ENCODE measurements at regions not wholly inside any gene's neighbourhood (a gene's known extent, or its start where the extent isn't known, plus 50 kb on each side); places are given as distances from the start of the nearest gene placed in this dataset.

DNA sequence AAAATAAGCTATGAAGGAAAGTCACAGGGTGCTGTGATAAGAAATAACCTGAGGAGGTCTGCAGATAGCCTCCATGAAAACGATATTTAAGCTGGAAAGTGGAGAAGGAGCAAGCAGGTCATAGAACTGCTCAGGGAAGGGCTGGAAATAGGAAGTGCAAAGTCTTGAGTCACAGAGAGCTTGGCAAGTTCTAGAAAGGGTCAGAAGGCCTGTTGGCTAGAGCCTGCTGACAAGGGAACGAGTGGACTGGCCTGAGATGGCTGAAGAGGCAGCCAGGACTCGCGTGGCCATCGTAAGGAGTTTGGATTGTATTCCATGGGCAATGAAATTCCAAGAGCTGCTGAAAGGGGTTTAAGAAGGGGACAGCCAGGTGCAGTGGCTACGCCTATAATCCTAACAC lies 64.7 kb upstream of the IL12A start:
- no peak for DNase-seq

DNA sequence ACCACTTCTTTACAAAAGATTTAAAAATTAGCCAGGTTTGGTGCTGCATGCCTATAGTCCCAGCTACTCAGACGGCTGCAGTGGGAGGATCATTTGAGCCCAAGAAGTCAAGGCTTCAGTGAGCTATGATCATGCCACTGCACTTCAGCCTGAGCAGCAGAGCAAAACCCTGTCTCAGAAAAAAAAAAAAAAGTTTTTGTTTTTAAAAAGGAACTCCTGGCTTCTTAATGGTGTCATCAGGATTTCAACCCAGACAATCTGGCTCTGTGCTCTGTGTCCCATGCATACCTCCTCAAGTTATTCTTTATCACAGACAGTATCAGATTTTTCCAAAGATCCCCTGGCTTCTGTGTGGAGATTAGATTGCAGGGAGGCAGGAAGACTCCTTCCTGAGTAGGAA lies 64.2 kb upstream of the IL12A start:
- no peak for DNase-seq

DNA sequence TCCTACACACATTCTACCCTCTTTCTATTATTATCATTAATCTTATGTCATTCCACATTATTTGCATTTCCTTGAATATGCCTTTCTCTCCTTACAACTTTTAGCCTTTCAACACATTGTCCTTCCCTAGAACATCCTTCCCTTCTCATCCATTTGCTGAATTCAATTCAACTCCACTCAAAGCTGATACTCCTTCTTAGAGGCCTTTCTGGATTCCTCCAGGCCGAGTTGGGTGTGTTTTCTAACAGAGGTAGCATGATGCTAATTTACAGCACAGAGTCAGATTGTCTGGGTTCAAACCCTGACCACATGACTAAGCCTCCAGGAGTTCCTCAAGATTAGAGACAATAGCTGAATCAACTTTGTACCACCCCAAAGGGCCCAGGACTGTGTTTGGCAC lies 63.4 kb upstream of the IL12A start:
- no peak for DNase-seq

DNA sequence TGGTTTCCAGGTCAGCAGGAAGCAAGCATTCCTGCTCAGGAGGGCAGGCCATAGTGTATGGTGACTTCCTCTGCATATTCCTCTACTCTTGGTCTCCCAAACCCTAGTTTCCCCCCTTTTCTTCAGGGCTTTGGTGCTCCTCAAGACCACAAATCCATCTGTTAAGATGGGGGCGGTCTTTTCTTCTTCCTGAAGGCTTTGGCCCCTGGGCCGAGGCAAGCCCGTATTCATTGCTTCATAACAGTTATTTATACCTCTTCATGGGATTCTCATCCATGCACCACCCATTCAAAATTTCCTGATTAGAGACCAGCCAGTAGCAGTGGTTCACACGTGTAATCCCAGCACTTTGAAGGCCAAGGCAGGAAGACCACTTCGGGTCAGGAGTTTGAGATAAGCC lies 62.1 kb upstream of the IL12A start:
- DNase-seq, result no peak

DNA sequence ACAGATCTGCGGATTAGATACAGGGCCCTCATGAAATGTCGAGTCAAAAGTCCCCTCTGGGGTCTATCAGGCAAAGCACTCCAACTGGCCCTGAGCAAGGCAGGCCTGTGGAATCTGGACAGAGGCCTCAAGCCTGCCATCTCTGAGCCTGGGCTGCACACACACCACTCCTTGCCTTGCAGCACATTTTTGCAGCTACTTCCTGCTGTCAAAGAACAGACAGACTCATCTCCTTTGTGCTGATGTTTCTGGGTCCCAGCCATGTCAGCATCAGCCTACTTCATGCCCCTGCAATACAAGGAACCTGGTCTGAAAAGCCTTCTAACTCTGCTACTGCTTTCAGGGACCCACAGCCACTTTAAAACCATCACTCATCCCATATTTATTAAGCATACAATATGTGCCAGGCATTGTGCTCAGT lies 60.6 kb upstream of the IL12A start:
- no peak for DNase-seq

DNA sequence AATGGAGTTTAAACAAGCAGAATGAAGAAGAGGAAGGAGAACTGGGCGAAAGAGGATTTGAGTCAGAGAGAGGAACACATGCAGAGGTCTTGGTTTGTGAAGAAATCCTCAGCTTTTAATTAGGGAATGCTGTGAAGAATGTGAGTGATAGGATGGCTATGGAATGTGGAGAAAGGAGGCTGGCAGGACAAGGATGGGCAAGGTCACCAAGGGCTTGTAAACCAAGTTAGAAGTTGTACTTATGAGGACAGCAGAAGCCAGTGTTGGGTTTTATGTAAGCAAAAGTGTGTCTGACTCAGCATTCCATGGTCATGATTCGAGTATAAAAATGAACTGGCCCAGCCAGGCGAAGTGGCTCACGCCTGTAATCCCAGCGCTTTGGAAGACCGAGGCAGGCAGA lies 60.0 kb upstream of the IL12A start:
- DNase-seq, result no peak

DNA sequence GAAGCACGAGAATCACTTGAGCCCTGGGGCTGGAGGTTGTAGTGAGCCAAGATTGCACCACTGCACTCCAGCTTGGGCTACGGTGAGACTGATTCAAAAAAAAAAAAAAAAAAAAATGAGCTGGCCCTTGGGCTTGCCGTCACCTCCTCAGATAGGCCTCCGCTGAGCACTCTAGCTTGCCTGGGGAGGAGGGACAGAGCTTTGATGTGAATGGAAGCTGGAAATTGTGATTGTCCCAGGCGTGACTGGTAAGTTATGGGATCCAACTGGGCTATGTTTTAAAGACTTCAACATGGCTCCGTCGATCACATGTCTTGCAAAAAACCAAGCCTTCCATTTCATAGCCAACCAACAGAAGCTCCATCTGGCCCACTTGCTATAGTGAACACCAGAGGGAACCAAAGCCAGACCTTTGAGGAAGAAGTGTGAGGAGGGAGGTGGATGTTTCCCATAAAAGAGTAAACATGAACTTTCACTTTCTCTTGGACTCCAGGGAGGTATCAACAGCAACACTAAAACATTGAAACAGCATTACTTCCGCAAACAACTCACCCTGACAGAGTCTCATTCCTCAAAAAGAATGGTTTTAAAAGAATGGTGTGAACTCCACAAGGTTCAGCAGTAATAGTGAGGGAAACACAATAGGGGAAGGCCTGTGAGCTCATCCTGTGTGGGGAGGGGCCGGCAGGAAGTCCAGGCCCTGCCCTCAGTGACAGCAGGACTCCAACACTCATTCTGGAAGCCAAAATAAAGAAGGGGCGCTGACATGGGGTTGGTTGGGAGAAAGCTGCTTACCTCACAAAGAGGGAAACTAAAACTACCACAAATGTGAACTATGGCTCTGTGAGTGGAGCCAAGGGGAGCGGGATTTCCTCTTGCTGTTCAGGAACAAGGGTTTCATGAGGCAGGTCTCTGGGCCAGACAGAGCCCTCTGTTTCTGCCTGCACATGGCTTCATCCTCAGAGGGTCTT lies 59.2 kb upstream of the IL12A start:
- no peak for DNase-seq

DNA sequence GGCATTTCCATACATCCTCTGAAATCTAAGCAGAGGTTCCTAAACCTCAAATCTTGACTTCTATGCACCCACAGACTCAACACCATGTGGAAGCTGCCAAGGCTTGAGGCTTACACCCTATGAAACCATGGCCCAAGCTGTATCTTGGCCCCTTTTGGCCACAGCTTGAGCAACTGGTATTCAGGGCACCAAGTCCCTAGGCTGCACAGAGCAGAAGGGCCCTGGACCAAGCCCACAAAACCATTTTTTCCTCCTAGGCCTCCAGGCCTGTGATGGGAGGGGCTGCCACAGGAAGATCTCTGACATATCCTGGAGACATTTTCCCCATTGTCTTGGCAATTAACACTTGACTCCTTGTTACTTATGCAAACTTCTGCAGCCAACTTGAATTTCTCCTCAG lies 54.4 kb upstream of the IL12A start:
- DNase-seq, result no peak

DNA sequence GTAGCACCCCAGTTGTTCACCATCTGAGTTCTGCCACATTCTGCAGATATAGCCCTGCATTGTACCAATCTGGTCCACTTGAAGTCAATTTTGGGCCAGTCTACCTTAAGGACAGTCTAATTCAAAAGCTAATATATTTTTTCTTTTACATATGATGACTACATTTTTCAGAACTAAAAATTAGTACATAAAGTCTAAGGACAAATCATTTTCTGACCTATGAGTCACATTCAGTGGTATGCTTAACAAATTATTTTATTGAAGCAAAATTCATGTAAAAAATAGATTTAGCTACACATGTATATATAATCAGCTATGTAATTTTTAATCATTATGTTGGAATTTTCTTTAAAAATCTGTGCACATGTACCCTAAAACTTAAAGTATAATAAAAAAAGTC lies 52.1 kb upstream of the IL12A start:
- no peak for DNase-seq

DNA sequence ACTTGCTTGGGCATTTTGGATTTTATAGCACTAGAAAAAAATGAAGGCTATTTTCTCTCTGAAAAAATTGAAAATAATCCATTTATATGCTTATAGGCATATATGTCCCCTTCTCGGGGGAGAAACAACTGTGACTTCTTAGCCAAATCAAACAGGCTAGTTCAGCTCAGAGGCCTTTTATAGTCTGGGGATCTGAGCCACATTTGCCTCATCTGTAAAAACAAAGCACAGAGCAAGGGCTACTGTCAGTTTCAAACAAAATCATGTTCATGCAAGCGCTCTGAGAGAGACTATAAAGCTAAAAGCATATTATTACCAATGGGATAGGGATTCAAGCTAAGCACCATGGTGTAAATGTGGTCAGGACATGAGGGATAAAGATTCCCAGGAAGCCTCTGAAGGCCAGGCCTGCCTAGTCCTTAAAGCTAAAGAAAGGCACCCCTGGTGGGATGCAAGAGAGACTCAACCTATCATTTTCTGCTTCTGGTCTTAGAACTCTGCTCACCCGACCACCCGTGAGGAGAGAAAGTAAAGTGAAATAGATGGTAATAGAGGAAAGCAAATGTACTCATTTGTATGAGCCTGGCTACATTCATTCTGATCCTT lies 51.0 kb upstream of the IL12A start:
- DNase-seq, result no peak

DNA sequence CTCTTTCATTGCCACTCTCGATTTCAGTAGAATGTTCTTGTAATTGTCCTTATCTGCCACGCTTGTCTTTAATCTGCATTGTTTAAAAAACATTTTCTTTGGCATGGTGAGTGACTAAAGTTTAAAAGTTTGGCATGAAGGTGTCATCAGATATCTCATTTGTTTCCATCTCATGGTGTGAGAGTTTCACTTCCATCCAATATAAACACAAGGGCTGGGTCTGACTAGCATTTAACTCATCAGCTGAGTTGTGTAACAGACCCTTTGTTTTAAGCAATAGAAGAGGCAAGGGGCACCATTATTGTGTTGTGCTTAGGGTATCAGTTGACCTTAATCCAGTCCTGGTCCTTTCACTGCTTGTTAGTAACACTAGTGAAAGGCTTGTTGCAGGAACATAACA lies 49.9 kb upstream of the IL12A start:
- DNase-seq, result no peak
